ENCODE measurements at regions not wholly inside any gene's neighbourhood (a gene's known extent, or its start where the extent isn't known, plus 50 kb on each side); places are given as distances from the start of the nearest gene placed in this dataset.

DNA sequence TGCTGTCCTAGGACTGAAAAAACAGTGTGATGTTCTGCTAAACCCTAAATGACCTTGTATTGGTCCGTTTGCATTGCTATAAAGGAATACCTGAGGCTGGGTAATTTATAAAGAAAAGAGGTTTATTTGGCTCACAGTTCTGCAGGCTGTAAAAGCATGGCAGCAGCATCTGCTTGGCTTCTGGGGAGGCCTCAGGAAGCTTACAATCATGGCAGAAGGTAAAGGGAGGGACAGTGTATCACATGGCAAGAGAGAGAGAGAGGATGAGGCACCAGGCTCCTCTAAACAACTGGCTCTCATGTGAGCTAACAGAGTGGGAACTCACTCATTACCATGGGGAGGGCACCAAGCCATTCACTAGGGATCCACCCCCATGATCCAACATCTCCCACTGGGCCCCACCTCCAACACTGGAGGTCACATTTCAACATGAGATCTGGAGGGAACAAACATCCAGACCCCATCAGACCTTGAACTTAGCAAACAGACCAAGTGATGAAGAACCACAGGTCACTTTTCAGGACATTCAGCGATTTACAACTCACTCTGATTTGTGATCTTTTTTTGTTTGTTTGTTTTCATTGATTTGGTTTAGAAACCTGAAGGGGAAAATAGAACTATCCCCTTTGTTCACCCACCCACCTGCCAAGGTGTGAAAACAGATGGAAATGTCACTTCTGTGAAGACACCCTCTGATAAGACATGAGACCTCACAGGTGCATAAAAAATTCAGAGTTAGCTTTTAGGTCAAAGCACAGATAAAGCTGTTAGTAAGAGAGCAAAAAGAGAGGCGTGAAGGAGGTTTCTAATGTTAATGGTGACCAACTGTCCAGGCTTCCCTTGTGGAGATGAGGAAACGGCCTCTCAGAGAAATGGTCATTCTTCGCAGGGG, 104.2 kb upstream of the RALGPS2 start:
- H3K9me2 ChIP-seq (ENCODE audit: insufficient read depth): no peaks in the 10 kb centered on the region
- no peak overlapping the region for H3K27ac ChIP-seq (ENCODE audit: low read depth)
- no peaks in the 10 kb centered on the region for H4K20me1 ChIP-seq (replicated peaks; ENCODE audit: insufficient read depth)
- no peak overlapping the region for H3K4me2 ChIP-seq
- no peaks in the 10 kb centered on the region for H3K36me3 ChIP-seq (ENCODE audit: insufficient read depth)
- no peak overlapping the region for H3K27ac Mint-ChIP-seq
- H2AFZ ChIP-seq: no peak overlapping the region
- no peak overlapping the region for H3K4me3 ChIP-seq
- DNase-seq (ENCODE audit: low spot score) (no peak), ATAC-seq (no peak)
- H3K9me3 Mint-ChIP-seq: peaks cover 4% of the 10 kb centered on the region; the same call in 2 of the 3 replicates
- no peaks in the 10 kb centered on the region for H3K27me3 Mint-ChIP-seq (ENCODE audit: insufficient read depth, low read depth, poor library complexity)
- H3K4me3 Mint-ChIP-seq: no peak overlapping the region
- H3K4me1 ChIP-seq (ENCODE audit: insufficient read depth): no peaks in the 10 kb centered on the region
- H3K27me3 ChIP-seq (ENCODE audit: insufficient read depth): no peaks in the 10 kb centered on the region
- TF ChIP-seq STAT1 (IDR thresholded peaks at IDR 0.05; ENCODE audit: unreplicated experiment) (no peak), EZH2phosphoT487 (IDR thresholded peaks at IDR 0.05; ENCODE audit: unreplicated experiment) (no peak), POLR2AphosphoS5 (IDR thresholded peaks at IDR 0.05; ENCODE audit: low read depth) (no peak), EZH2 (IDR thresholded peaks at IDR 0.05; ENCODE audit: low read depth, unreplicated experiment) (no peak), CREB1 (CRISPR knock-in tag; IDR thresholded peaks at IDR 0.05; ENCODE audit: low read depth) (no peak), JUNB (IDR thresholded peaks at IDR 0.05; ENCODE audit: unreplicated experiment) (no peak), ZNF114 (CRISPR knock-in tag; IDR thresholded peaks at IDR 0.05) (no peak), NANOG (IDR thresholded peaks at IDR 0.05; ENCODE audit: borderline replicate concordance) (no peak), ZNF331 (CRISPR knock-in tag; IDR thresholded peaks at IDR 0.05; ENCODE audit: low read depth) (no peak)
- TF ChIP-seq, protein P1, sequence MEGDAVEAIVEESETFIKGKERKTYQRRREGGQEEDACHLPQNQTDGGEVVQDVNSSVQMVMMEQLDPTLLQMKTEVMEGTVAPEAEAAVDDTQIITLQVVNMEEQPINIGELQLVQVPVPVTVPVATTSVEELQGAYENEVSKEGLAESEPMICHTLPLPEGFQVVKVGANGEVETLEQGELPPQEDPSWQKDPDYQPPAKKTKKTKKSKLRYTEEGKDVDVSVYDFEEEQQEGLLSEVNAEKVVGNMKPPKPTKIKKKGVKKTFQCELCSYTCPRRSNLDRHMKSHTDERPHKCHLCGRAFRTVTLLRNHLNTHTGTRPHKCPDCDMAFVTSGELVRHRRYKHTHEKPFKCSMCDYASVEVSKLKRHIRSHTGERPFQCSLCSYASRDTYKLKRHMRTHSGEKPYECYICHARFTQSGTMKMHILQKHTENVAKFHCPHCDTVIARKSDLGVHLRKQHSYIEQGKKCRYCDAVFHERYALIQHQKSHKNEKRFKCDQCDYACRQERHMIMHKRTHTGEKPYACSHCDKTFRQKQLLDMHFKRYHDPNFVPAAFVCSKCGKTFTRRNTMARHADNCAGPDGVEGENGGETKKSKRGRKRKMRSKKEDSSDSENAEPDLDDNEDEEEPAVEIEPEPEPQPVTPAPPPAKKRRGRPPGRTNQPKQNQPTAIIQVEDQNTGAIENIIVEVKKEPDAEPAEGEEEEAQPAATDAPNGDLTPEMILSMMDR (conservative IDR thresholded peaks at IDR 0.05; ENCODE audit: low read depth in 2 of 2): no peak
- TF ChIP-seq, protein P2, sequence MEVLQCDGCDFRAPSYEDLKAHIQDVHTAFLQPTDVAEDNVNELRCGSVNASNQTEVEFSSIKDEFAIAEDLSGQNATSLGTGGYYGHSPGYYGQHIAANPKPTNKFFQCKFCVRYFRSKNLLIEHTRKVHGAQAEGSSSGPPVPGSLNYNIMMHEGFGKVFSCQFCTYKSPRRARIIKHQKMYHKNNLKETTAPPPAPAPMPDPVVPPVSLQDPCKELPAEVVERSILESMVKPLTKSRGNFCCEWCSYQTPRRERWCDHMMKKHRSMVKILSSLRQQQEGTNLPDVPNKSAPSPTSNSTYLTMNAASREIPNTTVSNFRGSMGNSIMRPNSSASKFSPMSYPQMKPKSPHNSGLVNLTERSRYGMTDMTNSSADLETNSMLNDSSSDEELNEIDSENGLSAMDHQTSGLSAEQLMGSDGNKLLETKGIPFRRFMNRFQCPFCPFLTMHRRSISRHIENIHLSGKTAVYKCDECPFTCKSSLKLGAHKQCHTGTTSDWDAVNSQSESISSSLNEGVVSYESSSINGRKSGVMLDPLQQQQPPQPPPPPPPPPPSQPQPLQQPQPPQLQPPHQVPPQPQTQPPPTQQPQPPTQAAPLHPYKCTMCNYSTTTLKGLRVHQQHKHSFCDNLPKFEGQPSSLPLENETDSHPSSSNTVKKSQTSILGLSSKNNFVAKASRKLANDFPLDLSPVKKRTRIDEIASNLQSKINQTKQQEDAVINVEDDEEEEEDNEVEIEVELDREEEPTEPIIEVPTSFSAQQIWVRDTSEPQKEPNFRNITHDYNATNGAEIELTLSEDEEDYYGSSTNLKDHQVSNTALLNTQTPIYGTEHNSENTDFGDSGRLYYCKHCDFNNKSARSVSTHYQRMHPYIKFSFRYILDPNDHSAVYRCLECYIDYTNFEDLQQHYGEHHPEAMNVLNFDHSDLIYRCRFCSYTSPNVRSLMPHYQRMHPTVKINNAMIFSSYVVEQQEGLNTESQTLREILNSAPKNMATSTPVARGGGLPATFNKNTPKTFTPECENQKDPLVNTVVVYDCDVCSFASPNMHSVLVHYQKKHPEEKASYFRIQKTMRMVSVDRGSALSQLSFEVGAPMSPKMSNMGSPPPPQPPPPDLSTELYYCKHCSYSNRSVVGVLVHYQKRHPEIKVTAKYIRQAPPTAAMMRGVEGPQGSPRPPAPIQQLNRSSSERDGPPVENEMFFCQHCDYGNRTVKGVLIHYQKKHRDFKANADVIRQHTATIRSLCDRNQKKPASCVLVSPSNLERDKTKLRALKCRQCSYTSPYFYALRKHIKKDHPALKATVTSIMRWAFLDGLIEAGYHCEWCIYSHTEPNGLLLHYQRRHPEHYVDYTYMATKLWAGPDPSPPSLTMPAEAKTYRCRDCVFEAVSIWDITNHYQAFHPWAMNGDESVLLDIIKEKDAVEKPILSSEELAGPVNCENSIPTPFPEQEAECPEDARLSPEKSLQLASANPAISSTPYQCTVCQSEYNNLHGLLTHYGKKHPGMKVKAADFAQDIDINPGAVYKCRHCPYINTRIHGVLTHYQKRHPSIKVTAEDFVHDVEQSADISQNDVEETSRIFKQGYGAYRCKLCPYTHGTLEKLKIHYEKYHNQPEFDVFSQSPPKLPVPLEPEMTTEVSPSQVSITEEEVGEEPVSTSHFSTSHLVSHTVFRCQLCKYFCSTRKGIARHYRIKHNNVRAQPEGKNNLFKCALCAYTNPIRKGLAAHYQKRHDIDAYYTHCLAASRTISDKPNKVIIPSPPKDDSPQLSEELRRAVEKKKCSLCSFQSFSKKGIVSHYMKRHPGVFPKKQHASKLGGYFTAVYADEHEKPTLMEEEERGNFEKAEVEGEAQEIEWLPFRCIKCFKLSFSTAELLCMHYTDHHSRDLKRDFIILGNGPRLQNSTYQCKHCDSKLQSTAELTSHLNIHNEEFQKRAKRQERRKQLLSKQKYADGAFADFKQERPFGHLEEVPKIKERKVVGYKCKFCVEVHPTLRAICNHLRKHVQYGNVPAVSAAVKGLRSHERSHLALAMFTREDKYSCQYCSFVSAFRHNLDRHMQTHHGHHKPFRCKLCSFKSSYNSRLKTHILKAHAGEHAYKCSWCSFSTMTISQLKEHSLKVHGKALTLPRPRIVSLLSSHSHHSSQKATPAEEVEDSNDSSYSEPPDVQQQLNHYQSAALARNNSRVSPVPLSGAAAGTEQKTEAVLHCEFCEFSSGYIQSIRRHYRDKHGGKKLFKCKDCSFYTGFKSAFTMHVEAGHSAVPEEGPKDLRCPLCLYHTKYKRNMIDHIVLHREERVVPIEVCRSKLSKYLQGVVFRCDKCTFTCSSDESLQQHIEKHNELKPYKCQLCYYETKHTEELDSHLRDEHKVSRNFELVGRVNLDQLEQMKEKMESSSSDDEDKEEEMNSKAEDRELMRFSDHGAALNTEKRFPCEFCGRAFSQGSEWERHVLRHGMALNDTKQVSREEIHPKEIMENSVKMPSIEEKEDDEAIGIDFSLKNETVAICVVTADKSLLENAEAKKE (CRISPR knock-in tag; IDR thresholded peaks at IDR 0.05): no peak
- TF ChIP-seq, protein P3, sequence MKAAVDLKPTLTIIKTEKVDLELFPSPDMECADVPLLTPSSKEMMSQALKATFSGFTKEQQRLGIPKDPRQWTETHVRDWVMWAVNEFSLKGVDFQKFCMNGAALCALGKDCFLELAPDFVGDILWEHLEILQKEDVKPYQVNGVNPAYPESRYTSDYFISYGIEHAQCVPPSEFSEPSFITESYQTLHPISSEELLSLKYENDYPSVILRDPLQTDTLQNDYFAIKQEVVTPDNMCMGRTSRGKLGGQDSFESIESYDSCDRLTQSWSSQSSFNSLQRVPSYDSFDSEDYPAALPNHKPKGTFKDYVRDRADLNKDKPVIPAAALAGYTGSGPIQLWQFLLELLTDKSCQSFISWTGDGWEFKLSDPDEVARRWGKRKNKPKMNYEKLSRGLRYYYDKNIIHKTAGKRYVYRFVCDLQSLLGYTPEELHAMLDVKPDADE (IDR thresholded peaks at IDR 0.05): no peak
- TF ChIP-seq, protein P4, sequence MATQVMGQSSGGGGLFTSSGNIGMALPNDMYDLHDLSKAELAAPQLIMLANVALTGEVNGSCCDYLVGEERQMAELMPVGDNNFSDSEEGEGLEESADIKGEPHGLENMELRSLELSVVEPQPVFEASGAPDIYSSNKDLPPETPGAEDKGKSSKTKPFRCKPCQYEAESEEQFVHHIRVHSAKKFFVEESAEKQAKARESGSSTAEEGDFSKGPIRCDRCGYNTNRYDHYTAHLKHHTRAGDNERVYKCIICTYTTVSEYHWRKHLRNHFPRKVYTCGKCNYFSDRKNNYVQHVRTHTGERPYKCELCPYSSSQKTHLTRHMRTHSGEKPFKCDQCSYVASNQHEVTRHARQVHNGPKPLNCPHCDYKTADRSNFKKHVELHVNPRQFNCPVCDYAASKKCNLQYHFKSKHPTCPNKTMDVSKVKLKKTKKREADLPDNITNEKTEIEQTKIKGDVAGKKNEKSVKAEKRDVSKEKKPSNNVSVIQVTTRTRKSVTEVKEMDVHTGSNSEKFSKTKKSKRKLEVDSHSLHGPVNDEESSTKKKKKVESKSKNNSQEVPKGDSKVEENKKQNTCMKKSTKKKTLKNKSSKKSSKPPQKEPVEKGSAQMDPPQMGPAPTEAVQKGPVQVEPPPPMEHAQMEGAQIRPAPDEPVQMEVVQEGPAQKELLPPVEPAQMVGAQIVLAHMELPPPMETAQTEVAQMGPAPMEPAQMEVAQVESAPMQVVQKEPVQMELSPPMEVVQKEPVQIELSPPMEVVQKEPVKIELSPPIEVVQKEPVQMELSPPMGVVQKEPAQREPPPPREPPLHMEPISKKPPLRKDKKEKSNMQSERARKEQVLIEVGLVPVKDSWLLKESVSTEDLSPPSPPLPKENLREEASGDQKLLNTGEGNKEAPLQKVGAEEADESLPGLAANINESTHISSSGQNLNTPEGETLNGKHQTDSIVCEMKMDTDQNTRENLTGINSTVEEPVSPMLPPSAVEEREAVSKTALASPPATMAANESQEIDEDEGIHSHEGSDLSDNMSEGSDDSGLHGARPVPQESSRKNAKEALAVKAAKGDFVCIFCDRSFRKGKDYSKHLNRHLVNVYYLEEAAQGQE (IDR thresholded peaks at IDR 0.05; ENCODE audit: unreplicated experiment): no peak
- no peaks in the 10 kb centered on the region for H3K36me3 Mint-ChIP-seq (ENCODE audit: low read depth)
- no peaks in the 10 kb centered on the region for H3K79me2 ChIP-seq (replicated peaks; ENCODE audit: insufficient read depth)
- H3F3A ChIP-seq (replicated peaks; ENCODE audit: low read depth): no peaks in the 10 kb centered on the region
- H3K4me1 Mint-ChIP-seq: peaks cover 6% of the 10 kb centered on the region; the same call in 1 of the 3 replicates
